Upper lobe of left lung (tissue), 6 donors: ENCODE measurements at regions not wholly inside any gene's neighbourhood (a gene's known extent, or its start where the extent isn't known, plus 50 kb on each side); places are given as distances from the start of the nearest gene placed in this dataset.

Experiments
- ATAC-seq, 2 donors: fragments of 200-7000 bp; cut with Tn5 transposase; one replicate each; pipeline ENCODE4 v1.9.1; 2022; ENCODE audit warnings: mild to moderate bottlenecking in 2 of 2, moderate library complexity in 2 of 2; ENCODE audit not compliant: low FRiP score in 2 of 2
- DNase-seq, 2 donors: peaks; one replicate each; pipeline ENCODE4 v3.0.0-alpha.2; 2019 to 2020
- H3K27ac ChIP-seq, 4 donors: fragments of 200-600 bp; sonication (generic); one replicate each; pipeline ENCODE4 v1.5.1; 2016 to 2019
- H3K27me3 ChIP-seq, 4 donors: fragments of 200-600 bp; sonication (generic); one replicate each; pipeline ENCODE4 v1.5.1; 2017 to 2019
- H3K36me3 ChIP-seq, 4 donors: fragments of 200-600 bp; sonication (generic); one replicate each; pipeline ENCODE4 v1.5.1; 2016 to 2019
- H3K4me1 ChIP-seq, 4 donors: fragments of 200-600 bp; sonication (generic); one replicate each; pipeline ENCODE4 v1.5.1; 2018 to 2019
- H3K4me3 ChIP-seq, 4 donors: fragments of 200-600 bp; sonication (generic); one replicate each; pipeline ENCODE4 v1.5.1; 2017 to 2019; ENCODE audit warnings: mild to moderate bottlenecking in 2 of 4, moderate library complexity in 1 of 4
- H3K9me3 ChIP-seq, 4 donors: fragments of 200-600 bp; sonication (generic); one replicate each; pipeline ENCODE4 v1.5.1; 2018 to 2019
- CTCF ChIP-seq, 6 experiments: fragments of 450-650 bp in 4 of 6; fragments of 200-600 bp in 2 of 6; sonication (generic) in 2 of 6; IDR thresholded peaks; one replicate each; pipeline ENCODE4 v1.5.1; 2016 to 2019; ENCODE audit warnings: antibody characterized with exemption in 6 of 6
- EP300 ChIP-seq, 4 donors: sonication (generic); formaldehyde crosslinking; IDR thresholded peaks; one replicate each; pipeline ENCODE4 v1.5.1; 2017; ENCODE audit warnings: antibody characterized with exemption in 4 of 4, control low read depth in 2 of 4
- POLR2A ChIP-seq, 4 donors: fragments of 450-650 bp; IDR thresholded peaks; one replicate each; pipeline ENCODE4 v1.5.1; 2016 to 2017; ENCODE audit warnings: antibody characterized with exemption in 4 of 4, mild to moderate bottlenecking in 2 of 4
- POLR2AphosphoS5 ChIP-seq, 2 donors: sonication (generic); formaldehyde crosslinking; IDR thresholded peaks; one replicate each; pipeline ENCODE4 v1.5.1; 2017; ENCODE audit warnings: antibody characterized with exemption in 2 of 2
- WGBS, 2 donors: methylation state at CpG; one replicate each; pipeline ENCODE4 v1.1.5; 2017 to 2018; 5-methylcytosine and 5-hydroxymethylcytosine counted together
- donor health status: DM: no; HTN: no; CAD: no; lungs with moderate emphysema.
- donor health status: DM: no; HTN: yes; CAD: no; lungs with severe emphysema.

DNA sequence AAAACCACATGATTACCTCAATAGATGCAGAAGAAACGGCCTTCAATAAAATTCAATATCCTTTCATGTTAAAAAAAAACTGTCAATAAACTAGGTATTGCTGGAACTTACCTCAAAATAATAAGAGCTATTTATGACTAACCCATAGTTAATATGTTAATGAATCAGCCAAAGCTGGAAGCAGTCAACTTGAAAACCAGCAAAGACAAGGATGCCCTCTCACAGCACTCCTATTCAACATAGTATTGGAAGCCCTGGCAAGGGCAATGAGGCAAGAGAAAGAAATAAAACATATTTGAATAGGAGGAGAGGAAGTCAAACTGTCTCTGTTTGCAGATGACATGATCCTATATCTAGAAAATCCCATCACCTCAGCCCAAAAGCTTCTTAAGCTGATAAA, 456.1 kb downstream of the OCA2 start:
- Histone ChIP-seq H3K9me3 (peaks cover 0 to 13% (median 0%) of the 10 kb centered on the region in 4 donors), H3K27ac (no peak overlapping the region), H3K4me1 (no peaks in the 10 kb centered on the region), H3K27me3 (no peaks in the 10 kb centered on the region), H3K36me3 (no peaks in the 10 kb centered on the region), H3K4me3 (no peak overlapping the region)
- TF ChIP-seq EP300 (IDR thresholded peaks at IDR 0.05), result no peak
- TF ChIP-seq POLR2A (IDR thresholded peaks at IDR 0.05), result no peak
- no peak for TF ChIP-seq POLR2AphosphoS5 (IDR thresholded peaks at IDR 0.05)
- TF ChIP-seq CTCF (IDR thresholded peaks at IDR 0.05), result no peak
- ATAC-seq (no peak), DNase-seq (no peak)
- 70 to 74% methylated on average over 1 of the region's 1 CpG for WGBS, 2 donors

DNA sequence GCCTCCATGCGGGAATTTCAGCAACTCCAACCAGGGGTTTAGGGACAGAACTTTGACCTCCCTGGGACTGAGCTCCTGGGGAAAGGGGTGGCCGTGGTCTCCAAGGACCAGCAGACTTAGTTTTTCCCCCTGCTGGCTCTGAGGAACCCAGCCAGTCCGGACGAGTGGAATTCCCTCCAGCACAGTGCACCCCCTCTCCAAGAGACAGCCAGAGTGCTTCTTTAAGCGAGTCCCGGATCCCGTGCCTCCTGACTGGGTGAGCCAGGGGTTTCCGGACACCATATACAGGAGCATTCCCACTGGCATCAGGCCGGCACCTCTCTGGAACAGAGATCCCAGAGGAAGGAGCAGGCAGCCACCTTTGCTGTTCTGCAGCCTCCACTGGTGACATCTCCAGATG, 459.5 kb downstream of the OCA2 start:
- no peaks in the 10 kb centered on the region for H3K36me3 ChIP-seq
- H3K27ac ChIP-seq, result no peak overlapping the region
- H3K27me3 ChIP-seq, result no peaks in the 10 kb centered on the region
- ATAC-seq (no peak), DNase-seq (no peak)
- TF ChIP-seq EP300 (IDR thresholded peaks at IDR 0.05) (no peak), POLR2A (IDR thresholded peaks at IDR 0.05) (no peak), CTCF (IDR thresholded peaks at IDR 0.05) (no peak), POLR2AphosphoS5 (IDR thresholded peaks at IDR 0.05) (no peak)
- peaks cover 0 to 13% (median 0%) of the 10 kb centered on the region in 4 donors for H3K9me3 ChIP-seq
- WGBS, 2 donors, result 91 to 100% methylated on average over 1 to 9 of the region's 9 CpGs
- no peaks in the 10 kb centered on the region for H3K4me1 ChIP-seq
- H3K4me3 ChIP-seq, result no peak overlapping the region

DNA sequence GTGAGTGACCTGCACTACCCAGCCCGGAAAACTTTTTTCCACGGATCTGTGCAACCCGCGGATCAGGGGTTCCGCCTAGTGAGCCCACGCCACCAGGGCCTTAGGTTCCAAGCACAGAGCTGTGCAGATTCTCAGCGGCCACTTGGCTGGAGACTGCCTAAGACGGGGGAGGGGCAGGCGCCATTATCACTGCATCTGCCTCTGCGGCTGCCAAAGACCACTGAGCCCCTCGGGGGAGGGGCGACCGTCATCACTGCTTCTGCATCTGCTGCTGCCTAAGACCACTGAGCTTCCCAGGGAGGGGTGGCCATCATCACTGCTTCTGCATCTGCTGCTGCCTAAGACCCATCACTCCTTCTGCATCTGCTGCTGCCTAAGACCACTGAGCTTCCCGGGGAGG, 460.2 kb downstream of the OCA2 start:
- DNase-seq (peak in 1 of 2 donors; percentile 46), ATAC-seq (no peak)
- no peaks in the 10 kb centered on the region for H3K4me1 ChIP-seq
- peaks cover 0 to 13% (median 0%) of the 10 kb centered on the region in 4 donors for H3K9me3 ChIP-seq
- no peak overlapping the region for H3K4me3 ChIP-seq
- 91 to 94% methylated on average over 7 to 14 of the region's 14 CpGs for WGBS, 2 donors
- no peaks in the 10 kb centered on the region for H3K27me3 ChIP-seq
- H3K36me3 ChIP-seq, result no peaks in the 10 kb centered on the region
- TF ChIP-seq EP300 (IDR thresholded peaks at IDR 0.05), result no peak
- no peak for TF ChIP-seq POLR2A (IDR thresholded peaks at IDR 0.05)
- TF ChIP-seq CTCF (IDR thresholded peaks at IDR 0.05), result no peak
- TF ChIP-seq POLR2AphosphoS5 (IDR thresholded peaks at IDR 0.05), result no peak
- H3K27ac ChIP-seq, result no peak overlapping the region

DNA sequence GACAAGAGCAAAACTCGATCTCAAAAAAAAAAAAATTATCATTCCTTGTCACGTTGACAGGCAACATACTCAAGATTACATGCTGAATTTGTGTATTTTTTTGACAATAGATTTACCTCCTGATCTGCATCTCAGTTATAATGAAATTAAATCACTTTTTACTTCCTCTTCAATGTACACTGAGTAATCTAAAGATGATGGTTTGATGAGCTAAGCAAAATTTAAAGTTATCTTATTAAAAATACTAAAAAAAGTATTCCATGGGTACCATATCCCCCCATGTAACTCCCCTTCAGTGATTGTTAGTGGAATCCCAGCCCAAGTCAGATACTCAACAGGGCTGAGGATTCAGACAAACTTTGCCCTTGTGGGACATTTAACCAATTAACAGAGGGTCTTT, 463.2 kb downstream of the OCA2 start:
- WGBS, 2 donors, result 76 to 89% methylated on average over 2 of the region's 2 CpGs
- DNase-seq, result no peak

DNA sequence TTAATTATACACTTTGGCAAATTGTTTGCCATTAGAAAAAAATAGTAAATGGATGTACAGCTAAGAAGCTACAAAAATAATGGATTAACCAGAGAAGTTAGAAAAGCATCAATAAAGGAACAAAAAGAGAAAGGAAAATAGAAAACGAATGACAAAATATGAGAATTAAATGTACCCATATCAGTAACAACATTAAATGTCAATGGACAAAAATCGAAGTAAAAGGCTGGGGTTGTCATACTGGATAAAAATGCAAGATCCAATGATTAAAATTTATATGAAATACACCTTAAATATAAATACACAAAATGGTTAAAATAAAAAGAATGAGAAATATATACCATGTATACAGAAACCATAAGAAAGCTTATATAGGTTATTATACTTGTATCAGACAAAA, 470.6 kb downstream of the OCA2 start:
- no peaks in the 10 kb centered on the region for H3K27me3 ChIP-seq
- H3K4me1 ChIP-seq, result no peaks in the 10 kb centered on the region
- no peak overlapping the region for H3K4me3 ChIP-seq
- no peak overlapping the region for H3K27ac ChIP-seq
- peaks cover 0 to 14% (median 4%) of the 10 kb centered on the region in 4 donors for H3K9me3 ChIP-seq
- DNase-seq, result no peak
- TF ChIP-seq POLR2A (IDR thresholded peaks at IDR 0.05) (no peak), CTCF (IDR thresholded peaks at IDR 0.05) (no peak), POLR2AphosphoS5 (IDR thresholded peaks at IDR 0.05) (no peak), EP300 (IDR thresholded peaks at IDR 0.05) (no peak)
- WGBS, 2 donors, result 81% methylated on average over 2 of the region's 2 CpGs
- no peaks in the 10 kb centered on the region for H3K36me3 ChIP-seq
- no peak for ATAC-seq

More for the DNA sequence above, 463.2 kb downstream of the OCA2 start:
- no peak for ATAC-seq
- H3K36me3 ChIP-seq, result no peaks in the 10 kb centered on the region
- H3K4me1 ChIP-seq, result no peaks in the 10 kb centered on the region
- no peak overlapping the region for H3K27ac ChIP-seq
- peaks cover 0 to 5% (median 0%) of the 10 kb centered on the region in 4 donors for H3K9me3 ChIP-seq
- no peaks in the 10 kb centered on the region for H3K27me3 ChIP-seq
- no peak overlapping the region for H3K4me3 ChIP-seq
- no peak for TF ChIP-seq POLR2A (IDR thresholded peaks at IDR 0.05)
